Germinal center (tissue), 1 donor: ENCODE measurements at regions not wholly inside any gene's neighbourhood (a gene's known extent, or its start where the extent isn't known, plus 50 kb on each side); places are given as distances from the start of the nearest gene placed in this dataset.
"Not testable (repeated sequence)": the region's sequence is repeated elsewhere in the genome, so short reads cannot be mapped to it uniquely, and the experiment has no call there.

Experiments used
- DNase-seq: peaks from one replicate; pipeline ENCODE4 v3.0.0; 2012; ENCODE audit warnings: mixed read lengths, low spot score

- not testable (repeated sequence) for DNase-seq
These were observed 1280.7 kb upstream of the SEL1L start for GRCh38 chr14:82814339-82814738.

- no peak for DNase-seq
These were observed 1296.9 kb upstream of the SEL1L start for GRCh38 chr14:82830596-82830995.

- no peak for DNase-seq
These were observed 1302.8 kb upstream of the SEL1L start for GRCh38 chr14:82836256-82836950.

- no peak for DNase-seq
These were observed 1304.0 kb upstream of the SEL1L start for GRCh38 chr14:82837611-82838140.

DNA sequence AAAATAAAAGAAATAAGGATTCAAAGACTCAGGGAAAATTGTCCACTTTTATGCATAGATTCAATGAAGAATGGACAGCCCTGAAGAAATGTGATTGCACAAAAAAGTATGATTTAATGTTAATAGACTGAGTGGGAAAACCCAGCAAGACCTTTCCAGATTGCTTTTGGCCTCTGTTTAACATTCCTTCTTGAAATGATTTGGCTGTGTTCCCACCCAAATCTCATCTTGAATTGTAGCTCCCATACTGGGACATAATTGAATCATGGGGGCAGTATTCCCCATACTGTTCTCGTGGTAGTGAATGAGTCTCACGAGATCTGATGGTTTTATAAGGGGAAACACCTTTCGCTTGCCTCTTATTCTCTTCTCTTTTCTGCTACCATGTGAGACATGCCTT lies 1316.9 kb upstream of the SEL1L start:
- no peak for DNase-seq

DNA sequence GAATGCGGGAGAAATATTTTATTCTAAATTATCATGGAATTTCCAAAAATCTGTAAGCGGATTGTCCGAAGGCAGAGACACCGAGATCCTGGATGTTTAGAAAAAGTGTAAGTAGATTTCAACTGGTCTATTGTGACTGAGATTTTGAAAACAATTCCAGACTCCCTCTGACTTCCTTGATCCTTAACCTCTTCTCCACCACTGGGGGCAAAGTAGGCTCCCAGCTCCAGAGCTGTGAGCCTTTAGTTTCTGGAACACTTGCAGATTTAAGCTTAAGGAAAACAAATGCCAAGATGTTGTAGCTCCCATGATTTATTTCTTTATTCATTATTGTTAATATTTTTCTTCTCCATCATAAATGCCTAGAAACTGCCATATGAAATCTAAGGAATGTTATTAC lies 1320.5 kb upstream of the SEL1L start:
- DNase-seq: no peak

DNA sequence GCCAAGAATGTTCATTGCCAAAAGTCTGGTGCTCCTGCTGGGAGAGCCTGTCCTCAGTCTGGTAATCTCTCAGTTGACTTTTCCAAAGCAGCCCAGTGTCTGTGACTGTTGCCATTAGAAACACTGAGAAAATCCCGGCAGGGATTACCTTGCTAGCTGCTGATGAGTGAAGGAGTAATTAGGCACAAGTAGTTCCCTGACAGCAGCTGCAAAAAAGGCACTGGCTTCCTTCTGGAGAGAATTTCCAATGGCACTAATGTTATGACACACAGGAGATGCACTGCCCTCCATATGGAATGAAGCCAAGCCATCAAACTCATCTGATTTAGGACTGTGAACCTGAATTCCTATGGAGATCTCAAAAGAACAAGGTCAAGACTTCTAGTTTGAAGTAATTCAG lies 1321.2 kb upstream of the SEL1L start:
- DNase-seq: no peak

- no peak for DNase-seq
These were observed 1322.3 kb upstream of the SEL1L start for GRCh38 chr14:82855912-82856391.

DNA sequence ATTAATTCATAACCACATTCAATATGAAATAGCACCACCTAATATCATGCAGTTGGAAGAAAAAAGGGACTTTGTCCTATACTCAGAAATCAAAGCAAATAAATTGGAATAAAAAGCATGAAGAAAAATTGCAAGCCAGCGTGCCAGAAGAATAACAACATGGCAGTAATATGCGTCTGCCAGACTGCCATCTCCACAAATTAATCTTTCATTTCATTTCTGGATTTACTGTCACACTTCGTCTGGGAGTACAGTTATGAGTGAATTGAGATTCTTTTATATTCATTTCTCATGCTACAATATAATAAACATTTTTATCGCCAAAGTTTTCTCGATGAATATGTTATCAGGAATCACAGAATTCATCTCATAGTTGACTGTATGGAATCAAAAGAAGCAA lies 1327.7 kb upstream of the SEL1L start:
- DNase-seq: no peak

DNA sequence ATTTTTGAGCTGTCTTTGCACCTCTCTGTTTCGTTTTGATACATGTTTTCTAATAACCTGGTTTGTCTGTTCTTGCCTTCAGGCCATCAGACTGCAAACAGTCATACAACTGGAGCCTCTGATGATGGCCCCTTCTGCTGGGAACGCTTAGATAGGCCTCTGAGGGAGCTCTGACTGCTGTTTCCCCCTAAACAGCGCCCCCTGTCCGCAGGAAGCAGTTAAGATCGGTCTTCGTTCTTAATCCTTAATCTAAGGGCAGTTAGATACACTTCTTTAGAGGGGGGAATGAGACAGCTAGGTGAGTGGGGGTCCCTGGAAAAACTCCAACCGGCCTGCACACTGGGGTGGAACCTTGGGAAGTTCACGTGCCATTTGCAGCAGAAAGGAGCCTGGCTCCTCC lies 1338.8 kb upstream of the SEL1L start:
- DNase-seq: no peak

- no peak for DNase-seq
These were observed 1345.3 kb upstream of the SEL1L start for GRCh38 chr14:82878951-82879350.

- no peak for DNase-seq
These were observed 1346.4 kb upstream of the SEL1L start for GRCh38 chr14:82879949-82880535.

DNA sequence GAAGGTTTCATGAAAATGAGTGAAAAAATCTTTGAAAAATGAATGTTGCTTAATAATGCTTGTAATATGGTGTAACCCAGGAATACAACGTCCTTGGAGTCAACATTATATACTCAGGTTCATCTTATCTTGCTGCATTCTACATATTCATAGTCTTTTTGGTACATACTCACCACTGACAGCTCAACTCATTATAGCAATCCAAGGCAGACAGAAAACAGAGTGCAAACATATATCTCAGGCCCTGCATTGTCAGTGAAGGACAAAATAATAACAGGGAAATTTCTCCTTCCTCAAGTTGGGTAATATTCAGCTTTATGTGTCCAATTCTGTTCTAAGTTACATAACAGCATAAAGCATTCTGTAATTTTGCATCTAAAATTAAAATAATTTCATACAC lies 1353.0 kb upstream of the SEL1L start:
- DNase-seq: no peak

DNA sequence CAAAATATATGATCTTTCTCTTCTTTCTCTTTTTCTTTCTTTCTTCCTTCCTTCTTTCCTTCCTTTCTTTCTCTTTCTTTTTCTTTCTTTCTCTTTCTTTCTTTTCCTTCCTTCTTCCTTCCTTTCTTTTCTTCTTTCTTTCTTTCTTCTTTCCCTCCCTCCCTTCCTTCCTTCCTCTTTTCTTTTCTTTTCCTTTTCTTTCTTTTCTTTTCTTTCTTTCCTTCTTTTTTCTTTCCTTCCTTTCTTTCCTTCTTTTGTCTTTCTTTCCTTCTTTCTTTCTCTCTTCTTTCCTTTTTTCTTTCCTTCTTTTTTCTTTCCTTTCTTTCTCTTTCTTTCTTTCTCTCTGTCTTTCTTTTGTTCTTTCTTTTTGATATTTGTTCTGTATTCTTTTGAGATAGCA lies 1356.0 kb upstream of the SEL1L start:
- DNase-seq: no peak

DNA sequence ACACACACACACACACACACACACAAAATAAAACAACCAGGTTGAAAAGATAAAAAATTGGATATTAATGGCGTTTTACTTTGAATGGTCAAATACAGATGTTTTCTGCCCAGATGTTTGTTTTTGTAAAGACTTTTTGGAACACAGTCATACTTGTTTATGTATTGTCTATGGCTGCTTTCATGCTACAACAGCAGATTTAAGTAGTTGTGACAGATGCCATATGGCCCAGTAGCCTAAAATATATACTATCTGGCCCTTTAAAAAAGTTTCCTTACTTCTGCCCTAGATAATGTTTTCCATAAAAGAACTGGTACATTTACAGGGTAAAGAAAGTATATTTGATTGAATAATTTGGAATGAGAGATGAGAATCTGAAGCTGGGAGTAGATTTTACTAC lies 1362.8 kb upstream of the SEL1L start:
- no peak for DNase-seq

DNA sequence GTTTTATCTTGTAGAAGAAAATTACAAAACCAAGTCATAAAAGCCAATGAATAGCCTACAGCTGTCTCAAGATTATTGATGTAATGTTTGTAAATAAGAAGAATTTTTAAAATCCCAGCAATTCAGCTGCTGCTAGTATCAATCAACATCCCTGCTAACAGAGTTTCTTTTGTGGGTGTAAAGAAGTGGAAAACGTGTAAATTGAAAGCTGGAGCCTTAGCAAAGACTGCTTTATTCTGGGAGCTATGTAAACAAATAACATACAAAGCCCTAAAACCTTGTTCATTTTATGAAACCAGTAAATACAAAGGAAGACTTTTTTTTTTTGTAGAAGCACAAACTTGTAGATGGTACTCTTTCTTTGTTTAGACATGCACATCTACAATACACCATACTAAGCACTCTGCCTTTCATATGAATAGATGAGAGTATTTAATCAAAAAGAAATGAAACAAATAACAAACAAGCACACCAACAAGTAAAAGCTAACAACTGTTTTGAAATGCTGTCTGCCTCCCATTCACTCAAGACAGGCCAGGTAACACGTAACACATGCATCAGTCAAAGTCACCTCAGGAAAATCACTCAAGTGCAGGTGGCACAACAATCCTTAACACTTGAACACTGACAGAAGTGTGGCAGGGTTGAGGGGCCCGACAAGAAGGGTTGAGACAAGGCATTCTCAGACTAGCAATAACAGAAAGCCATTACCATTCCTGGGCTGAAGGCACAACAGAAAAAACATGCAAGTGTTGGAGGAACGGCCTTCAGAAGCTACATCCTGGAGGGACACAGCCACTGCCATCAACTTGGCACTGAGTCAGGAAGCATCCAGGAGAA lies 1364.0 kb upstream of the SEL1L start:
- no peak for DNase-seq

GRCh38 chr14:82905762-82906161 lies 1372.1 kb upstream of the SEL1L start:
- no peak for DNase-seq

GRCh38 chr14:82911930-82912329 lies 1378.3 kb upstream of the SEL1L start:
- DNase-seq: no peak

GRCh38 chr14:82913396-82913795 lies 1379.7 kb upstream of the SEL1L start:
- no peak for DNase-seq

- DNase-seq: no peak
These were observed 1381.7 kb upstream of the SEL1L start for GRCh38 chr14:82915381-82915780.

DNA sequence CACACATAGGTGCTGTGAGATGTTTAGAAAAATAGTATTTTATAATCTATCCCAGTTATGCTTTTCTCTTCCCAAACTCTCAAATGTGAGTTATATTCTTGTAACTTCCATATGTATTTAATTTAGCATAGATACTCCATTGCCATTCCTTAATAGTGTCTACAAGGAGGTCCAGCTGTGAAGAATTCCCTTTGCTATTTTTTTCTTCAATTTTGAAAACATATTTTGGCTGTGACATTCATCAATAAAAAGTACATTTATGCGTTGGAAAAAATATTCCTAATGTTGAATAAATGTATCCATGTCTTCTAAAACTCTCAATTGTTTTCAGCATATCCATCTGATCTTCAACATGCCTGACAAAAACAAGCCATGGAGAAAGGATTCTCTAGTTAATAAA lies 1402.0 kb upstream of the SEL1L start:
- DNase-seq: no peak

- no peak for DNase-seq
These were observed 1417.5 kb upstream of the SEL1L start for GRCh38 chr14:82951171-82951570.

DNA sequence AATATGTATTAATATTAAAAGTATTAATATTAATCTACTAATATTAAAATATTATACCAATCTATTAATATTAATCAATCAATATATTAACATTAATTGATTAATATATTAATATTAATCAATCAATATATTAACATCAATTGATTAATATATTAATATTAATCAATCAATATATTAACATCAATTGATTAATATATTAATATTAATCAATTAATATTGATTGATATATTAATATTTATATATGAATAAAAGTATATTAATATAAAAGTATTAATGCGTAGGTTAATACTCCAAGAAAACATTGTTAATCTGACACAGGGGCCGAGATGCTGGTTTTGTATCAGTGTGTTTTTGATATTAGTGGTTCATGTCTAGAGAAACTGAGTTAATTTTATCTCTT lies 1430.1 kb upstream of the SEL1L start:
- DNase-seq: no peak
